SHP77 (cell line): ENCODE measurements at regions not wholly inside any gene's neighbourhood (a gene's known extent, or its start where the extent isn't known, plus 50 kb on each side); places are given as distances from the start of the nearest gene placed in this dataset.

Experiments
- DNase-seq, 2 experiments: peaks; one replicate each; lab custom pipeline; 2025; lab: John Stamatoyannopoulos, UW

- DNase-seq: no peak
Observed at GRCh38 chr6:6781873-6782227, 193.3 kb downstream of the LY86 start.

- no peak for DNase-seq
Observed at GRCh38 chr6:6783721-6784120, 195.2 kb downstream of the LY86 start.

- no peak for DNase-seq
Observed at GRCh38 chr6:6784514-6785162, 196.1 kb downstream of the LY86 start.

GRCh38 chr6:6785163-6785521, 196.6 kb downstream of the LY86 start:
- no peak for DNase-seq

- no peak for DNase-seq
Observed at GRCh38 chr6:6788394-6789032, 200.0 kb downstream of the LY86 start.

GRCh38 chr6:6790393-6790792, 201.9 kb downstream of the LY86 start:
- DNase-seq: no peak

GRCh38 chr6:6790891-6791290, 202.4 kb downstream of the LY86 start:
- no peak for DNase-seq

GRCh38 chr6:6793388-6794250, 205.1 kb downstream of the LY86 start:
- no peak for DNase-seq

GRCh38 chr6:6795393-6795792, 206.9 kb downstream of the LY86 start:
- no peak for DNase-seq

GRCh38 chr6:6796818-6797217, 208.3 kb downstream of the LY86 start:
- DNase-seq: no peak

- DNase-seq: no peak
Observed at GRCh38 chr6:6798448-6798860, 209.9 kb downstream of the LY86 start.

GRCh38 chr6:6801005-6801335, 212.4 kb downstream of the LY86 start:
- DNase-seq: no peak

- DNase-seq: no peak
Observed at GRCh38 chr6:6801635-6802218, 213.2 kb downstream of the LY86 start.

GRCh38 chr6:6803180-6803977, 214.9 kb downstream of the LY86 start:
- peak; percentile 8 to 26 for DNase-seq

GRCh38 chr6:6804843-6805615, 216.5 kb downstream of the LY86 start:
- no peak for DNase-seq

GRCh38 chr6:6806844-6807518, 218.5 kb downstream of the LY86 start:
- no peak for DNase-seq

- no peak for DNase-seq
Observed at GRCh38 chr6:6808343-6808742, 219.8 kb downstream of the LY86 start.

GRCh38 chr6:6808915-6809314, 220.4 kb downstream of the LY86 start:
- no peak for DNase-seq

GRCh38 chr6:6810727-6811126, 222.2 kb downstream of the LY86 start:
- peak in 1 of 2 experiments; percentile 3 for DNase-seq

- DNase-seq: peak; percentile 45 to 53
Observed at GRCh38 chr6:6811128-6812009, 222.8 kb downstream of the LY86 start.
